AG09309 (cell line): ENCODE measurements at regions not wholly inside any gene's neighbourhood (a gene's known extent, or its start where the extent isn't known, plus 50 kb on each side); places are given as distances from the start of the nearest gene placed in this dataset.

Source experiments
- DNase-seq: peaks from one replicate; pipeline ENCODE4 v3.0.0-alpha.2; 2010; ENCODE audit warnings: low read depth
- H3K4me3 ChIP-seq: 2 replicates; pipeline ENCODE4 v1.5.1; 2011; ENCODE audit warnings: mild to moderate bottlenecking, low read depth, low read length, moderate library complexity; ENCODE audit not compliant: control insufficient read depth
- CTCF ChIP-seq: IDR thresholded peaks from 2 replicates; pipeline ENCODE4 v1.5.1; 2011; ENCODE audit warnings: mild to moderate bottlenecking, low read depth, low read length, inconsistent platforms; ENCODE audit not compliant: insufficient read depth, control insufficient read depth; ENCODE audit errors: missing control alignments

GRCh38 chr6:139425780-139426179 is 51.3 kb upstream of the CITED2 start:
- H3K4me3 ChIP-seq = no peak overlapping the region
- DNase-seq = no peak

GRCh38 chr6:139423971-139424667 is 49.7 kb upstream of the CITED2 start:
- TF ChIP-seq CTCF = no peak
- H3K4me3 ChIP-seq = no peak overlapping the region
- no peak for DNase-seq

More at GRCh38 chr6:139425780-139426179, 51.3 kb upstream of the CITED2 start:
- no peak for TF ChIP-seq CTCF
